Subcutaneous abdominal adipose tissue (tissue), 5 donors: ENCODE measurements at regions not wholly inside any gene's neighbourhood (a gene's known extent, or its start where the extent isn't known, plus 50 kb on each side); places are given as distances from the start of the nearest gene placed in this dataset.
"Not testable (repeated sequence)": the region's sequence is repeated elsewhere in the genome, so short reads cannot be mapped to it uniquely, and the experiment has no call there.

ENCODE experiments used
- H3K27ac ChIP-seq: one replicate; pipeline ENCODE4 v1.7.0; 2013; ENCODE audit warnings: low read depth, mild to moderate bottlenecking, inconsistent platforms, low read length, moderate library complexity
- H3K27me3 ChIP-seq, 5 donors: one replicate each; pipeline ENCODE4 v1.7.0; 2013; ENCODE audit warnings: low read length in 5 of 5, inconsistent platforms in 1 of 5; ENCODE audit not compliant: control insufficient read depth in 5 of 5, insufficient read depth in 4 of 5
- H3K36me3 ChIP-seq, 5 donors: one replicate each; pipeline ENCODE4 v1.7.0; 2013; ENCODE audit warnings: low read length in 5 of 5; ENCODE audit not compliant: control insufficient read depth in 5 of 5, insufficient read depth in 5 of 5
- H3K4me1 ChIP-seq, 5 donors: one replicate each; pipeline ENCODE4 v1.7.0; 2013; ENCODE audit warnings: low read length in 5 of 5, mild to moderate bottlenecking in 3 of 5, moderate library complexity in 1 of 5; ENCODE audit not compliant: control insufficient read depth in 5 of 5, insufficient read depth in 5 of 5
- H3K4me3 ChIP-seq, 5 donors: one replicate each; pipeline ENCODE4 v1.7.0; 2013; ENCODE audit warnings: low read length in 5 of 5, low read depth in 1 of 5
- H3K9ac ChIP-seq, 5 donors: one replicate each; pipeline ENCODE4 v1.7.0; 2013; ENCODE audit warnings: low read length in 5 of 5, mild to moderate bottlenecking in 4 of 5, moderate library complexity in 3 of 5
- H3K9me3 ChIP-seq, 5 donors: one replicate each; pipeline ENCODE4 v1.7.0; 2013; ENCODE audit warnings: low read length in 5 of 5; ENCODE audit not compliant: control insufficient read depth in 5 of 5
- donor health status: healthy.
- donor health status: healthy.
- donor health status: healthy.
- donor health status: healthy.
- donor health status: healthy.

DNA sequence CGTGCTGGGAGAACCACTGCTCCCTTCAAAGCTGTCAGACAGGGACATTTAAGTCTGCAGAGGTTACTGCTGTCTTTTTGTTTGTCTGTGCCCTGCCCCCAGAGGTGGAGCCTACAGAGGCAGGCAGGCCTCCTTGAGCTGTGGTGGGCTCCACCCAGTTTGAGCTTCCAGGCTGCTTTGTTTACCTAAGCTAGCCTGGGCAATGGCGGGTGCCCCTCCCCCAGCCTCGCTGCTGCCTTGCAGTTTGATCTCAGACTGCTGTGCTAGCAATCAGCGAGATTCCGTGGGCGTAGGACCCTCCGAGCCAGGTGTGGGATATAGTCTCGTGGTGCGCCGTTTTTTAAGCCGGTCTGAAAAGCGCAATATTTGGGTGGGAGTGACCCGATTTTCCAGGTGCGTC, 572.6 kb downstream of the RFPL4B start:
- not testable (repeated sequence) for H3K27me3 ChIP-seq, H3K4me1 ChIP-seq, H3K9ac ChIP-seq

DNA sequence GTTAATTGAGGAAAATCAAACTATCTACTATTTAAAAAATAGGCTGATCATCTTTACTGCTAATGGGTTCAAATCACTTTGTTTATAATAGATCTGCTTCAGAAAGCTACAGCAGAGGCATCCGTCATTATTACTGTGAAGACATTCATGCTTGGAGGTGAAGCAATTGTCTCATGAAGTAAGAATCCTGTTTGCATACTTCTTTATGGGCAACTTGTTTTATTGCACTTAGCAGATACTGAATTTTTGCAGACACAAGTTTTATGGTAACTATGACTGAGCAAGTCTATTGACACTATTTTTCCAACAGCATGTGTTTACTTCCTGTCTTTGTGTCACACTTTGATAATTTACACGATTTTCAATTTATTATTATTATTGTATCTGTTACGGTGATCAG, 573.9 kb downstream of the RFPL4B start:
- no peaks in the 10 kb centered on the region for H3K4me1 ChIP-seq
- H3K9ac ChIP-seq = no peak overlapping the region
- peaks cover 0 to 5% (median 5%) of the 10 kb centered on the region in 5 donors for H3K9me3 ChIP-seq
- H3K27me3 ChIP-seq = no peaks in the 10 kb centered on the region
- no peak overlapping the region for H3K27ac ChIP-seq
- H3K4me3 ChIP-seq = no peak overlapping the region
- no peaks in the 10 kb centered on the region for H3K36me3 ChIP-seq

More for the DNA sequence above, 572.6 kb downstream of the RFPL4B start:
- not testable (repeated sequence) for H3K36me3 ChIP-seq, H3K27ac ChIP-seq, H3K9me3 ChIP-seq, H3K4me3 ChIP-seq

DNA sequence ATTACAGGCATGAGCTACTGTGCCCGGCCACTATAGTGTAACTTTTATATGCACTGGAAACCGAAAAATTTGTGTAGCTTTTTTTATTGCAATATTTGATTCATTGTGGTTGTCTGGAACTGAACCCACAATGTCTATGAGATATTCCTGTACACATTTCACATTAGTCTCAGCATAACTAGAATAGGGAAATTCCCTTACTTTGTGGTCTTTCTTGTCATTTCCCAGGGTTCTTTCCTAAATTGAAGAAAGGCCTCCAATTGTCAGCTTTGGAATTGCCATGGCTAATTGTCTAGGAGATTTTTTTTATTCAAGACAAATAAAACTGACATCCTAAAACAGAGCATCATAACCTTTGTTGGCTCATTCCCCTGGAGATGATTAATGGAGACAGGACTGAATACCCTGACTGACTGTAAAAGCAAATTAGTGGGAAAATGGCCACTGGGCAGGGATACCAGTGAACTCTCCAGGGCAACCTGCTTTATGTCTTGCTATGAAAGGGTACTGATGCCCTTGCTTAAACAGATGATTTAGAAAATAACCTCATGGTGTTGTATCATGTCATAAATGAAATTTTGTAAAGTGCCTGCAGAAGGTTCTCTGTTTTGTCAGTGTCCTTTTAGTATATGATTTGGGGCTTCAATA, 576.9 kb downstream of the RFPL4B start:
- peaks cover 0 to 5% (median 5%) of the 10 kb centered on the region in 5 donors for H3K9me3 ChIP-seq
- H3K36me3 ChIP-seq = no peaks in the 10 kb centered on the region
- H3K27ac ChIP-seq = no peak overlapping the region
- no peaks in the 10 kb centered on the region for H3K4me1 ChIP-seq
- no peaks in the 10 kb centered on the region for H3K27me3 ChIP-seq
- H3K4me3 ChIP-seq = no peak overlapping the region
- H3K9ac ChIP-seq = no peak overlapping the region

DNA sequence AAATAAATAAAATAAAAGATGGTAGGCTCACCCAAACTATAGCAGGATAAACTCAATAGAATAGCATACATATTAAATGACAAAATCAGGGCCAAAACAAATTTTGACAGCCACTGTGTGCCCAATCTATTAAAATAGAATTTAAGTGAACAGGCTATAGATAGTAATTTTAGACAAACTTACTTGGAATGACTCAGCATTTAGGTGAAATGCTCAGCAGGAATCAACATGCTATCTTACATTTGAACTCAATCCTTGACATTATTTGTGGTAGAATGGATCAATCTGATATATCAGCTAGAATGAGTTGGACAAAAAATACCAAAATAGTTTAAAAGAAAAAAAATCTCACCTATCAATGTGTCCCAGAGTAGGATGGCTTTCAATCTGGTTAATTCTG, 578.6 kb downstream of the RFPL4B start:
- no peaks in the 10 kb centered on the region for H3K36me3 ChIP-seq
- H3K27ac ChIP-seq = no peak overlapping the region
- no peak overlapping the region for H3K9ac ChIP-seq
- H3K27me3 ChIP-seq = no peaks in the 10 kb centered on the region
- H3K9me3 ChIP-seq = peaks cover 0 to 5% (median 5%) of the 10 kb centered on the region in 5 donors
- no peaks in the 10 kb centered on the region for H3K4me1 ChIP-seq
- no peak overlapping the region for H3K4me3 ChIP-seq

DNA sequence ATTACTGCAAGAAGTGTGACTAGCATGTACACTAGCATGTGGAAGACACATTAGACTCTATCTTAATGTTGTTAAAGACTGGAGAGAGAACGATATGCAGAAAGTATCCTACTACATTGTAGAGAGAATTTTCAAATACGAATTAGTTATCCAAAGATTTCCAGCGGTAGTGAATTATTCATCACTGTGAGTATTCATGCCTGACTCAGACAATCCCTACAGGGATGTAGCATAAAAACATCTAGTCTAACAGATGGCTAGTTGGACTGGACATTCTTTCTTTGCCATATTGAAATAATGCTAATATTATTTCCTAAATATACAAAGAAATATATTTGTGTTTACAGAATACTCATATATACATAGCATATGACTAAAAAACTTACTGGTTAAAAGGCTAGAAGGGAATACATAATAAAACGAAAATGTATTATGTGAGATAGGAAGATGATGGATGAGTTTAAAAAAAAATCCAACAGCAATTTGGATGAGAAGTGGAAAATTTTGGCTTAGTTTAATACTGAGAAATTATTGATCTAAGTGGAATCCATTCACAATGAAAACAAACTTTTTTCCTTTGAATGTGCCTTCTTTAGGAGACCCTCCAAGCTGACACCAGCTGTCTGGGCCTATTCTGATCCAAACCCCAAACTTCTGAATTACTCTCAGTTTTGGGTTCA, 580.7 kb downstream of the RFPL4B start:
- H3K9ac ChIP-seq = no peak overlapping the region
- no peak overlapping the region for H3K27ac ChIP-seq
- peaks cover 0 to 2% (median 0%) of the 10 kb centered on the region in 5 donors for H3K9me3 ChIP-seq
- H3K4me3 ChIP-seq = no peak overlapping the region
- H3K4me1 ChIP-seq = peaks cover 0 to 6% (median 3%) of the 10 kb centered on the region in 5 donors
- no peaks in the 10 kb centered on the region for H3K27me3 ChIP-seq
- no peaks in the 10 kb centered on the region for H3K36me3 ChIP-seq

GRCh38 chr6:112929641-112930040, 582.5 kb downstream of the RFPL4B start:
- Histone ChIP-seq H3K9me3 (no peaks in the 10 kb centered on the region), H3K9ac (no peak overlapping the region), H3K4me3 (no peak overlapping the region), H3K36me3 (no peaks in the 10 kb centered on the region), H3K4me1 (peaks cover 0 to 6% (median 3%) of the 10 kb centered on the region in 5 donors), H3K27me3 (no peaks in the 10 kb centered on the region), H3K27ac (no peak overlapping the region)

GRCh38 chr6:112931832-112932231, 584.7 kb downstream of the RFPL4B start:
- Histone ChIP-seq H3K27me3 (no peaks in the 10 kb centered on the region), H3K36me3 (no peaks in the 10 kb centered on the region), H3K9ac (no peak overlapping the region), H3K4me3 (no peak overlapping the region), H3K9me3 (no peaks in the 10 kb centered on the region), H3K4me1 (peaks cover 2 to 17% (median 14%) of the 10 kb centered on the region in 5 donors), H3K27ac (no peak overlapping the region)

GRCh38 chr6:112933947-112934346, 586.8 kb downstream of the RFPL4B start:
- no peak overlapping the region for H3K9ac ChIP-seq
- peaks cover 2 to 17% (median 14%) of the 10 kb centered on the region in 5 donors for H3K4me1 ChIP-seq
- H3K27ac ChIP-seq = no peak overlapping the region

GRCh38 chr6:112934433-112935327, 587.5 kb downstream of the RFPL4B start:
- Histone ChIP-seq H3K9ac (no peak overlapping the region), H3K4me1 (peaks cover 2 to 17% (median 14%) of the 10 kb centered on the region in 5 donors), H3K4me3 (no peak overlapping the region), H3K36me3 (no peaks in the 10 kb centered on the region), H3K27me3 (no peaks in the 10 kb centered on the region), H3K9me3 (no peaks in the 10 kb centered on the region), H3K27ac (no peak overlapping the region)

More at GRCh38 chr6:112933947-112934346, 586.8 kb downstream of the RFPL4B start:
- no peaks in the 10 kb centered on the region for H3K36me3 ChIP-seq
- no peak overlapping the region for H3K4me3 ChIP-seq
- no peaks in the 10 kb centered on the region for H3K9me3 ChIP-seq
- no peaks in the 10 kb centered on the region for H3K27me3 ChIP-seq
